Type B pancreatic cell (in vitro differentiated cells): ENCODE measurements at regions not wholly inside any gene's neighbourhood (a gene's known extent, or its start where the extent isn't known, plus 50 kb on each side); places are given as distances from the start of the nearest gene placed in this dataset.
A peak's percentile ranks its signal among the peaks of the same experiment; 100 is the strongest.
"Not testable (repeated sequence)": the region's sequence is repeated elsewhere in the genome, so short reads cannot be mapped to it uniquely, and the experiment has no call there.

Experiments used
- DNase-seq: peaks from one replicate; pipeline ENCODE4 v3.0.0; 2021; ENCODE audit warnings: mixed read lengths; ENCODE audit not compliant: unreplicated experiment; ENCODE audit errors: extremely low spot score
- H3K27ac Mint-ChIP-seq: 2 replicates; pipeline ENCODE4 v1.8.0; 2021; ENCODE audit warnings: mild to moderate bottlenecking, mixed read lengths
- H3K27me3 Mint-ChIP-seq: 2 replicates; pipeline ENCODE4 v1.8.0; 2021; ENCODE audit warnings: mixed read lengths
- H3K36me3 Mint-ChIP-seq: 2 replicates; pipeline ENCODE4 v1.8.0; 2021; ENCODE audit warnings: mixed read lengths
- H3K4me1 Mint-ChIP-seq: one replicate; pipeline ENCODE4 v1.8.0; 2021; ENCODE audit warnings: mixed read lengths; ENCODE audit not compliant: unreplicated experiment
- H3K4me3 Mint-ChIP-seq: 2 replicates; pipeline ENCODE4 v1.8.0; 2021; ENCODE audit warnings: mild to moderate bottlenecking, mixed read lengths
- H3K9me3 Mint-ChIP-seq: 2 replicates; pipeline ENCODE4 v1.8.0; 2021; ENCODE audit warnings: mixed read lengths
- TF ChIP-seq, protein P1 (sequence below): fragments of 200-600 bp; sonication (generic); conservative IDR thresholded peaks from 2 replicates; pipeline ENCODE4 v1.5.0; 2021; ENCODE audit warnings: antibody characterized with exemption, mild to moderate bottlenecking

DNA sequence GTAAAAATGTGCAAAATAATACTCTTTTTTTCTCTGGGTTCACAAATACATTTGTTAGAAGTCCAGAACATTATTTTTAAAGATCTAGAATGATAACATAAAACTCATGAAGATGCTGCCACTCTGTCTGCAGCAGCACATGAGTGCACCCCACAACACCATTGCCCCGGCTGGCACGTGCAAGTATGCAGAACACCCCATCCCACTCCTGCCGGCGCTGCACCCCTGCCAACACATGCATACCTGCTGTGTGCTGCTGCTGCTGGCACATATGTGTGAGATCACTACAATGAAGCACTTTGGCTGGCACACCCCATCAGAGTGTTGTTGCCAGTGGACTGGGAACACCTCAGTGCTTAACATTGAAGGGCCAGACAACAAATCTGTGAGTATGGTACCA lies 129.1 kb downstream of the CCT8L2 start:
- H3K4me1 Mint-ChIP-seq, H3K4me3 Mint-ChIP-seq, H3K9me3 Mint-ChIP-seq, H3K36me3 Mint-ChIP-seq, H3K27me3 Mint-ChIP-seq, H3K27ac Mint-ChIP-seq, DNase-seq: not testable (repeated sequence)

GRCh38 chr22:16447451-16447850 lies 145.2 kb downstream of the CCT8L2 start:
- not testable (repeated sequence) for H3K4me3 Mint-ChIP-seq, H3K9me3 Mint-ChIP-seq, H3K27me3 Mint-ChIP-seq, H3K4me1 Mint-ChIP-seq, DNase-seq, H3K36me3 Mint-ChIP-seq, H3K27ac Mint-ChIP-seq

DNA sequence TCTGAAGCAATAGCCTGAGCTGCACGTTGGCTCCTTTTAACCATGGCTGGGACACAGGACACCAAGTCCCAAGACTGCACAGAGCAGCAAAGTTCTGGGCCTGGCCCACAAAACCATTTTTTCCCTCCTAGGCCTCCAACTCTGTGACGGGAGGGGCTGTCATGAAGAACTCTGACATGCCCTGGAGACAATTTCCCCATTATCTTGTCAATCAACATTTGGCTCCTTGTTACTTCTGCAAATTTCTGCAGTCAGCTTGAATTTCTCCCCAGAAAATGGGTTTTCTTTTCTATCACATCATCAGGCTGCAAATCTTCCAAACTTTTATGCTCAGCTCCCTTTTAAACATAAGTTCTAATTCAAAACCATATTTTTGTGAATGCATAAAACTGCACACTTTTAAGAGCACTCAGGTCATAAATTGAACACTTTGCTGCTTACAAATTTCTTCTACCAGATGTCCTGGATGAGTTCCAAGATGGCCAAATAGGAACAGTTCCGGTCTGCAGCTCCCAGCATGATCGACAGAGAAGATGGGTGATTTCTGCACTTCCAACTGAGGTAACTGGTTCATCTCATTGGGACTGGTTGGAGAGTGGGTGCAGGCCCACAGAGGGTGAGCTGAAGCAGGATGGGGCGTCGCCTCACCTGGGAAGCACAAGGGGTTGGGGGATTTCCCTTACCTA lies 145.7 kb downstream of the CCT8L2 start:
- H3K27me3 Mint-ChIP-seq, H3K4me3 Mint-ChIP-seq, H3K36me3 Mint-ChIP-seq, H3K27ac Mint-ChIP-seq, H3K9me3 Mint-ChIP-seq, DNase-seq, H3K4me1 Mint-ChIP-seq: not testable (repeated sequence)

GRCh38 chr22:16441014-16441413 lies 151.6 kb downstream of the CCT8L2 start:
- DNase-seq, H3K36me3 Mint-ChIP-seq, H3K4me3 Mint-ChIP-seq, H3K9me3 Mint-ChIP-seq, H3K4me1 Mint-ChIP-seq, H3K27ac Mint-ChIP-seq, H3K27me3 Mint-ChIP-seq: not testable (repeated sequence)
- TF ChIP-seq, protein P1, sequence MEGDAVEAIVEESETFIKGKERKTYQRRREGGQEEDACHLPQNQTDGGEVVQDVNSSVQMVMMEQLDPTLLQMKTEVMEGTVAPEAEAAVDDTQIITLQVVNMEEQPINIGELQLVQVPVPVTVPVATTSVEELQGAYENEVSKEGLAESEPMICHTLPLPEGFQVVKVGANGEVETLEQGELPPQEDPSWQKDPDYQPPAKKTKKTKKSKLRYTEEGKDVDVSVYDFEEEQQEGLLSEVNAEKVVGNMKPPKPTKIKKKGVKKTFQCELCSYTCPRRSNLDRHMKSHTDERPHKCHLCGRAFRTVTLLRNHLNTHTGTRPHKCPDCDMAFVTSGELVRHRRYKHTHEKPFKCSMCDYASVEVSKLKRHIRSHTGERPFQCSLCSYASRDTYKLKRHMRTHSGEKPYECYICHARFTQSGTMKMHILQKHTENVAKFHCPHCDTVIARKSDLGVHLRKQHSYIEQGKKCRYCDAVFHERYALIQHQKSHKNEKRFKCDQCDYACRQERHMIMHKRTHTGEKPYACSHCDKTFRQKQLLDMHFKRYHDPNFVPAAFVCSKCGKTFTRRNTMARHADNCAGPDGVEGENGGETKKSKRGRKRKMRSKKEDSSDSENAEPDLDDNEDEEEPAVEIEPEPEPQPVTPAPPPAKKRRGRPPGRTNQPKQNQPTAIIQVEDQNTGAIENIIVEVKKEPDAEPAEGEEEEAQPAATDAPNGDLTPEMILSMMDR: peak; percentile 13

DNA sequence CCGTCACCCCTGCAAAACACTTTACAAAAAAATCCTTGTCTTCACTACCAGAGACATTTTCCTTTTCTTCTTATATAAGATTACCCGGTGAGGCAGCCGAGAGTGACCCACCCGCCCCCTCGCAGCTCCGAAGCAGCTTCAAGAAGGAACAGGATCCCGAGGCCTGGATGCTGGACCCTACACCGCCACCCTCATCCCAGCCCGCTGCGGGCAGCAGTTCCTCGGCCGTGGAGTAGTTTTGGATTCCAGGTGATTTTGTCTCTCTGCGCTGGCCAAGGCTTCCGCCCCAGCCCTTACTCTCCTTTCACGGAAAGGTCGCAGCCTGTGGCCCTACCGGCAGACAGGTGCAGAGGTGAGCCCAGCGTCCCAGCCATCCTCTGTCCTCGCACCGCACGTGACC lies 169.1 kb downstream of the CCT8L2 start:
- H3K27me3 Mint-ChIP-seq, H3K4me1 Mint-ChIP-seq, H3K27ac Mint-ChIP-seq, H3K9me3 Mint-ChIP-seq, H3K36me3 Mint-ChIP-seq, H3K4me3 Mint-ChIP-seq, DNase-seq: not testable (repeated sequence)

DNA sequence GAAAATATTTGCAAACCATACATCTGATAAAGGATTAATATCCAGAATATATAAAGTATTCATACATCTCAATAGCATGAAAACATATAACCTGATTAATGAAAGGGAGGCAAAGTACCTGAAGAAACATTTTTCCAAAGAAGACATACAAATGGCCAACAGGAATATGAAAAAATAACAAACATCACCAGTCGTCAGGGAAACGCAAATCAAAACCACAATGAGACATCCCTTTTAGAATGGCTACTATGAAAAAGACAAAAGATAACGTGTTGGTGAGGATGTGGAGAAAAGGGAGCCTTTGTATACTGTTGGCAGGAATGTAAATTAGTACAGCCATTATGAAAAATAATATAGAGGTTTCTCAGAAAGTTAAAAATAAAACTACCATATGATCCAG lies 175.1 kb downstream of the CCT8L2 start:
- H3K27ac Mint-ChIP-seq, H3K4me1 Mint-ChIP-seq, DNase-seq, H3K27me3 Mint-ChIP-seq, H3K9me3 Mint-ChIP-seq, H3K36me3 Mint-ChIP-seq, H3K4me3 Mint-ChIP-seq: not testable (repeated sequence)

DNA sequence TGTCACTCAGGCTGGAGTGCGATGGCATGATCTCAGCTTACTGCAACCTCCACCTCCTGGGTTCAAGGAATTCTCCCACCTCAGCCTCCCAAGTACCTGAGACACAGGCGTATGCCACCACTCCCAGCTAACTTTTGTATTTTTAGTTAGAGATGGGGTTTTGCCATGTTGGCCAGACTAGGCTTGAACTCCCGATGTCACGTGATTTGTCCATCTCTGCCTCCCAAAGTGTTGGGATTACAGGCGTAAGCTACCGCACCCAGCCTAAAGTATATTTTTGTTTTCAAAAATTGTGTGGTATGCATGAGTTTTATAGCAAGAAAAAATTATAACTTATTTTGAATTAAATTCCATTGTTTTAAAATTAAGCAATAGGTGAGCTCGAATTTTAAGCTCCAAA lies 188.0 kb downstream of the CCT8L2 start:
- DNase-seq, H3K36me3 Mint-ChIP-seq, H3K4me3 Mint-ChIP-seq, H3K27ac Mint-ChIP-seq, H3K9me3 Mint-ChIP-seq, H3K4me1 Mint-ChIP-seq, H3K27me3 Mint-ChIP-seq: not testable (repeated sequence)

- not testable (repeated sequence) for DNase-seq, H3K4me1 Mint-ChIP-seq, H3K27ac Mint-ChIP-seq, H3K36me3 Mint-ChIP-seq, H3K9me3 Mint-ChIP-seq, H3K4me3 Mint-ChIP-seq, H3K27me3 Mint-ChIP-seq
Observed at GRCh38 chr22:16403661-16404060, 188.9 kb downstream of the CCT8L2 start.

DNA sequence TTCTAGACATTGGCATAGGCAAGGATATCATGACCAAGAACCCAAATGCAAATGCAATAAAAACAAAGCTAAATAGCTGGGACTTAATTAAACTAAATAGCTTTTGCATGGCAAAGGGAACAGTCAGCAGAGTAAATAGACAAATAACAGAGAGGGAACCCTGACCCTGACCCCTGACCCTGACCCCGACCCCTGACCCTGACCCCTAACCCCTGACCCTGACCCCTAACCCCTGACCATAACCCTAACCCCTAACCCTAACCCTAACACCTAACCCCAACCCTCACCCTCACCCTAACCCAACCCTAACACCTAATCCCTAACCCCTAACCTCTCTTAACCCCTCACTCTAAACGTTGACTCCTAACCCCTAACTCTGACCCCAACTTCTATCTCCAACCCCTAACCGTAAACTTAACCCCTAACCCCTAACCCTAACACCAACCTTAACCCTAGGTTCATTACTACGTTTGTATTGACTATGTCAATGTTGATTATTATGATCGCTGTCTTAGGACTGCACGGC lies 189.7 kb downstream of the CCT8L2 start:
- not testable (repeated sequence) for H3K36me3 Mint-ChIP-seq, H3K9me3 Mint-ChIP-seq, H3K4me1 Mint-ChIP-seq

GRCh38 chr22:16393476-16393875 lies 199.1 kb downstream of the CCT8L2 start:
- H3K4me1 Mint-ChIP-seq, H3K36me3 Mint-ChIP-seq, H3K27me3 Mint-ChIP-seq, H3K27ac Mint-ChIP-seq, H3K9me3 Mint-ChIP-seq, DNase-seq, H3K4me3 Mint-ChIP-seq: not testable (repeated sequence)

More for the DNA sequence above, 189.7 kb downstream of the CCT8L2 start:
- DNase-seq, H3K27ac Mint-ChIP-seq, H3K27me3 Mint-ChIP-seq, H3K4me3 Mint-ChIP-seq: not testable (repeated sequence)

DNA sequence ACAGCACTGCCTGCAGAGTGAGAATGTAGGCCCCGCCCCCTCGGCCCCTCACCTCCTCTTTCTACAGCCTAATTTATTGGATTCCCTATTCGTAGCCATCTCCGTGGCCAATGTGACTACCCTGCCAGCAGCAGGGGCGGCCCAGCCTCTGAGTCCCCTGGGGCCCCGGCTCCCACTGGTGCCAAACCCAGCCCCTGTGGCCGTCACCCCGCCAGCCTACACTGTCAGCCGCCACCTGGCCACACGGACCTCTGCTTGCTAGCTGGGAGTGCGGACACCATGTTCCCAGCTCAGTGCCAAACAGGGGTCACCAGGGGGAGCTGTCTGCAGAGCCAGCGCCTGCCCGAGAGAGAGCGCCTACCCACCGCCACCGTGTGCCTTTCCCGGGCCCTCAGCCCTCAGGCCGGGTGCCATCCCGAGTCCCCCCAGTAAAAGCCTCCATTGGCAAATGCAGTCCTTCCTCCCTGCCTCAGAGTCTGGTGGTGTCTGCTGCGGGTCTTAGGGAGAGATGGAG lies 201.1 kb downstream of the CCT8L2 start:
- H3K27me3 Mint-ChIP-seq, H3K36me3 Mint-ChIP-seq, DNase-seq, H3K4me3 Mint-ChIP-seq, H3K9me3 Mint-ChIP-seq, H3K27ac Mint-ChIP-seq, H3K4me1 Mint-ChIP-seq: not testable (repeated sequence)

GRCh38 chr22:16390541-16391217 lies 201.9 kb downstream of the CCT8L2 start:
- not testable (repeated sequence) for H3K9me3 Mint-ChIP-seq, H3K27ac Mint-ChIP-seq, H3K4me1 Mint-ChIP-seq, DNase-seq, H3K36me3 Mint-ChIP-seq, H3K27me3 Mint-ChIP-seq, H3K4me3 Mint-ChIP-seq

DNA sequence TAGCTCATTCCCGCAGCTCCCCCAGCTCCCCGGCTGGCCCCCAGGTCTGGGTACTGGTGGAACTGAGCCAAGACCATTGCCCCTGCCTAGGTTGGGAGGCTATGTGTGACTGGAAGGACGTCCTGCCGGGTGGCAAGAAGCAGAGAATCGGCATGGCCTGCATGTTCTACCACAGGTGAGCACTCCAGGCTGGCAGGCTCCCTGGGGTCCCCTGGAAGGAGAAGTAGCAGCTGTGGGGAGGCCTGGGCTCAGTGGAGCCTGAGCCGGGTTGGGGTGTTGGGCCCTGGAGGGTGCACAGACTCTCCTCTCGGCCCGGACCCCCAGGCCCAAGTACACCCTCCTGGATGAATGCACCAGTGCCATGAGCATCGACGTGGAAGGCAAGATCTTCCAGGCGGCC lies 202.6 kb downstream of the CCT8L2 start:
- not testable (repeated sequence) for DNase-seq, H3K27ac Mint-ChIP-seq, H3K36me3 Mint-ChIP-seq, H3K4me3 Mint-ChIP-seq, H3K4me1 Mint-ChIP-seq, H3K9me3 Mint-ChIP-seq, H3K27me3 Mint-ChIP-seq
